Ureter (tissue), 1 donor: ENCODE measurements at regions not wholly inside any gene's neighbourhood (a gene's known extent, or its start where the extent isn't known, plus 50 kb on each side); places are given as distances from the start of the nearest gene placed in this dataset.
"Not testable (repeated sequence)": the region's sequence is repeated elsewhere in the genome, so short reads cannot be mapped to it uniquely, and the experiment has no call there.

Experiments used
- DNase-seq: peaks from one replicate; pipeline ENCODE4 v3.0.0-alpha.2; 2020; ENCODE audit warnings: low spot score
- donor health status: DM: yes; HTN: yes; CAD: no.

DNA sequence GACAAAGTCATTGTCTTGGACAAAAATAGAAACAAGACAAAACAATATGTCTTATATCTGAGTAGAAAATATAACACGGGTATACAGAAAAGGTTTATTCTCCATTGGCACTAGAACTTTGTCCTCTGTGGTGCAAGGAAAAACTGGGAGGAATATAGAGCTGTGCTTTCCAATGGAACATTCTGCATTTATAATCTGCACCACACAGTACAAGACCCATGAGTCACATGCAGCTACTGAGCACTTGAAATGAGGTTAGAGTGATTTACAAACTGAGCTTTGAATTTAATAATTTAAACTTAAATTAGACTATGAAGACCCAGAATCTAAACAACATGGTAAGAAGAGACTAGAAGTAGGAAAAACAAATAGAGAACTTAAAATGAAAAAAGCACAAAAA, 86.1 kb downstream of the RAP2A start:
- DNase-seq = no peak

DNA sequence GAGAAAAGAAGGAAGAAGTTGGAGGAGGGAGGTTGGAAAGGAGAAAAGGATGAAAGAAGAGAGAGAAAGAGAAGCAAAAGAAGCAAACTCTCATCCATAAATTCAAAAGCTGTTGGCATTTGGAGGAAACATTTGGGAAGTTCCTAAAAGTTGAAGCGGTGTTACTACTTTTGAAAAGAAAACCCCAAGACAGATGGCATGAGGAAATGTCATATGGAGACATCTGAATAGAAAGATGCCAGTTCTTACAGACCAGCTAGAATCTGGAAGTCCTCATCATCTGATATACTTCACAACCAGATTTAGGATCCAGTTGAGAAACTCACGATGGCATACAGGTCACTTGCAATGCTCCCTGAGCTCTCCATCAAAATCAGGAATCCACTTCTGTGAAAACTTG, 86.9 kb downstream of the RAP2A start:
- DNase-seq = no peak

DNA sequence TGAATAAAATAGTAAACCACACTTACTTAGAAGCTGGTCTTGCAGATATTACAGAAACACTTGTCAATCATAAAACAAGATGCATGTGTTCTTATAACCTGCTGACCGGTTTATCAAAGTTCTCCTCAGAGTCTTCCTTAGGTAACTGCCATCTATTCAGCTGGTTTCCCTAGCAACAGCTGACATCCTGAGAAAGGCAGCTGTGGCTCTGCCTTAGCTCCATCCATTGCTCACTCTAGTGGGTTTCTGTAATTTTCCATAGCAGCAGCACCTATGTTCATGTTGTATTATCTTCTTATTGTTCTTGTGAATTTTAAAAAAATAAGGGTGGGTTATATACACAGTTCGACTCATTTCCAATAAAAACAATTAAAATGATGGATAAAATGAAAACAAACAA, 87.8 kb downstream of the RAP2A start:
- no peak for DNase-seq

DNA sequence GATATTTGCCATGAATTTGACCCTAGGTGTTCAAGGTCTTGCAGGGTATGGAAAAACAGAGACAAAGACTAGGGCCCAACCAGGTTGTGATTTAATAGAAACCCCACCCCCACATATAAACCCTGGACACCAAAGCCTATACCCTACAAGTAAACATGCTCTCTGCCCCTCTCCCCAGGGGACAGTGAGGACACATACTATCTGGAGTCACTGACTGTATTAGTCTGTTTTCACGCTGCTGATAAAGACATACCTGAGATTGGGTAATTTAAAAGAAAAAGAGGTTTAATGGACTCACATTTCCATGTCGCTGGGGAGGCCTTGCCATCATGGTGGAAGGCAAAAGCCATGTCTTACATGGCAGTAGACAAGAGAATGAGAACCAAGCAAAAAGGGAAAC, 88.3 kb downstream of the RAP2A start:
- no peak for DNase-seq

GRCh38 chr13:97526556-97526955, 92.6 kb downstream of the RAP2A start:
- no peak for DNase-seq

GRCh38 chr13:97528518-97528917, 94.5 kb downstream of the RAP2A start:
- DNase-seq = no peak

DNA sequence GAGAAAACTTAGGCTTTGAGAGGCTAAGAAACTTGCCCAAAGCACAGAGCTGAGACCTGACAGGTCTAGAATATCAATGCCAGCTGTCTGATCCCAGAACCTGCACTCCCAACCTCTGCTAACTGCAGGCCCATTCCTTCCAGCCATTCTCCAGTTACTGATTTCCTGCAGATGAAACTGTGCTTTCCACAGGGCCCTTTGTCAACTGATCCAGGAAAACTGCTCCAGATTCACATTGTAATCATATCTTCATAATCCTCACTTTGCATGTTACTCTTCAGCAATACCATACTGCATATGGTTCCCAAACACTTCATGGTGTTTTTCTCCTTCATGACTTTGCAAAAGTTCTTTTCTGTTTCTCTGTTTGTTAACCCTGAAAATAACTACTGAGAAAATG, 100.6 kb downstream of the RAP2A start:
- no peak for DNase-seq

- DNase-seq = no peak
Measured at GRCh38 chr13:97535614-97536013, 101.6 kb downstream of the RAP2A start.

GRCh38 chr13:97537110-97537509, 103.1 kb downstream of the RAP2A start:
- no peak for DNase-seq

GRCh38 chr13:97538203-97538602, 104.2 kb downstream of the RAP2A start:
- no peak for DNase-seq

DNA sequence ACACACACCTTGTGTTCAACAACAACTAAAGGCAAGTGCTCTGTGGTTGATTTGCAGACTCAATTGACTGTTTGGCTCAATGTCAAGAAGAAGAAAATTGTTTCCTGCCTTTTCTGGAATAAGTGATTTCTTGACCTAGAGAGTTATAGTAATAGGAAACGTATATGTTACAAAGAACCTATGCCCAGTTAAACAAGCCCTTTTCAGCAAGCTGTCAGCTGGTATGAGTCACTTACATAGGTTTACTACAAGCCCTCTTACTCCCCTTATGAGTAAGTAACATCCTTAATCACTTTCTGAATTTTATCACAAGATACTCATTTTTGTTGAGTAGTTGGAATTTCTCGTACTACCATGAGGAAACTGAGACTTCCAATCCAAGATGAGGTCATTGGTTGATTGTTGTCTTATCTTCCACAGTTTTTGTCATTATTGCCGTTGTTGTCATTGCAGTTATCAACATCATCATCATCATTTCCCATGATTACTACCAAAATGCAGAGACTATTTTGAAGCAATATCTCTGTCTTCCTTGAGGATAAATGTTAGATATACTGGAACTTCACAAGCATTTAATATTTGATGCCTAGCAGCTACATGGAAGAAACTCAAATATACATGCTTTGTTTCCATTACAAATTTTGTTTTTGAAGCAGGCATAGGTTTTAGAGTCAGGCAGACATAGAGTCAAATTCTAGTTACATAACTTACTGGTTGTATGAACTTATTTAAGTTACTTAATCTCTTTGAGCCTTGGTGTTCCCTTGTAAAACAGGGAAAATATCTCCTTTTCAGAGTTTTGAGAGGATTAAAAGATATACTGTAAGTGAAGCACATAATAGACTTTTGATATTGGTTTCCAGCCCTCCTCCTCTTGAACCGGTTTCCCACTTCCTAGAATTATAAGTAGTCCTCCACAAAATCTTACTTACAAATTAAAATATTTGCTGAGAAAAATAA, 106.0 kb downstream of the RAP2A start:
- no peak for DNase-seq

- DNase-seq = no peak
Measured at GRCh38 chr13:97540696-97541095, 106.7 kb downstream of the RAP2A start.

- DNase-seq = no peak
Measured at GRCh38 chr13:97542102-97542685, 108.2 kb downstream of the RAP2A start.

DNA sequence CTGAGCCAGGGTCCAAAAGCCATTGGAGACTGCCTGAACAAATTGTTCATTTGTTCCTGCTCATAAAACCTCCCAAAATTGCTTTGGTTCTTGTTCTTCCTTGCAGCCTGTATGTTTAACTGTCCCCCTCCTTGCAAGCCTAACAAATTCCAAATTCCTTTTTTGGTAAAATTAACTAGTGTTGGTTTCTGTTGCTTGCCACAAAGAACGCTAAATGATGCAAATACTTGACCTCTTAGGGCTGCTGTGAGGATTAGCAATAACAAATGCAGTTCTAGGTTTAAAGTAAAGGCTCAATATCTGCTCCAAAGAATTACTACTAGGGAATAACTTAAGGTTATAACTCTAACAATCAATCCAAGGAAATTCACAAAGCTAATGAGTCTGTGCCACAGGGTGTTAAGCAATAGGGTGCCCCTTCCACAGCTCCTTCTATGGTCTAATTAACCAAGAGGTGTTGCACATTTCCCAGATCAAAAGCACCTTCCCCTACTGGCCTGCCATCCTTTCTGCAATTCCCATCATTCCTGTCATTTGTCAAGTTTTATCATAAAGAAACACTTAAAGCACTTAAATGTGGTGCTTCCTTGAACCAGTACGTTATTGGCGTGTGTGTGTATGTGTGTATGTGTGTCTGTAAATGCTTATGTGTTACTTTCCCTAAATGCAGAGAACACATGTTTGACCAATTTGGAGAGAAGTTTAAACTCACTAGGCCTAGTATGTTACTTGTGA, 110.2 kb downstream of the RAP2A start:
- no peak for DNase-seq

GRCh38 chr13:97544971-97545499, 111.1 kb downstream of the RAP2A start:
- DNase-seq = not testable (repeated sequence)

GRCh38 chr13:97548138-97548537, 114.2 kb downstream of the RAP2A start:
- no peak for DNase-seq

- no peak for DNase-seq
Measured at GRCh38 chr13:97548711-97549110, 114.7 kb downstream of the RAP2A start.

GRCh38 chr13:97549201-97549600, 115.2 kb downstream of the RAP2A start:
- no peak for DNase-seq

DNA sequence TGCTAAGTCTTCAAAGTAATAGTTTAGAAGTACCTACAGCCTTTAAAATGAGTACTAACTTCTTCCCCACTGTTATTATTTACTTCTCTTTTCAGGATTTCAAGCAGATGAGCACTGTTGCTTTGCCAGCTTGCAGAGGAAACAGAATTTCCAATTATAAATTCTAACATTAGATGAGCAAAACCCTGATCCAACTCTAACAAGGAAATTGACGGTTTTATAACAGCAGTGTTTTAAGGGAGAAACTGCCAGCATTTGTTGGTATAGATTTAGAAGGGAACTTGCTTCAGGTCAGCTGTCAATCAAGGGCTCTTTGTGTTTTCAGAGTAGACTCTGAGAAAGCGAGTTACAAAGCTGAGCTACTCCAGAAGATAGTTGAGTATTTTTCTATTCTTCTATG, 120.5 kb downstream of the RAP2A start:
- no peak for DNase-seq

GRCh38 chr13:97555034-97555433, 121.1 kb downstream of the RAP2A start:
- no peak for DNase-seq

GRCh38 chr13:97559030-97559429, 125.1 kb downstream of the RAP2A start:
- no peak for DNase-seq

DNA sequence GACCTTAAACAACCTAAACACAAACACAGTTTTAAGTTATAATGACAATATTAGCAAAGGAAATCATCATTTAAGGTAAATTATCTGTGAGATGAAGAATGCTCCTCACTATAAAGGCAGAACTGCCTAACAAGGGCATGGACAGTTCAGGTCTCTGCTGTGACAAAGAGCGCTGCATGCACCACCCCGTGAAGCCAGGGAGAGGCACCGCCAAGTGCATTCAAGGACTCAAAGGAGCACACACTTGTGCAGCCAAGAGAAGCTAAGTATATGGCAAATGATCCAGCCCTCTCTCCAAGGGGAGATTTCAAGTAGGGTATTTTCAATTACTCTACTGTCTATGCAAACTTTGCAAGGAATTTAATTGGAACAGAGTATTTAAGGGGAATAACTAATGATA, 126.0 kb downstream of the RAP2A start:
- DNase-seq = no peak
